ENCODE measurements at regions not wholly inside any gene's neighbourhood (a gene's known extent, or its start where the extent isn't known, plus 50 kb on each side); places are given as distances from the start of the nearest gene placed in this dataset.

DNA sequence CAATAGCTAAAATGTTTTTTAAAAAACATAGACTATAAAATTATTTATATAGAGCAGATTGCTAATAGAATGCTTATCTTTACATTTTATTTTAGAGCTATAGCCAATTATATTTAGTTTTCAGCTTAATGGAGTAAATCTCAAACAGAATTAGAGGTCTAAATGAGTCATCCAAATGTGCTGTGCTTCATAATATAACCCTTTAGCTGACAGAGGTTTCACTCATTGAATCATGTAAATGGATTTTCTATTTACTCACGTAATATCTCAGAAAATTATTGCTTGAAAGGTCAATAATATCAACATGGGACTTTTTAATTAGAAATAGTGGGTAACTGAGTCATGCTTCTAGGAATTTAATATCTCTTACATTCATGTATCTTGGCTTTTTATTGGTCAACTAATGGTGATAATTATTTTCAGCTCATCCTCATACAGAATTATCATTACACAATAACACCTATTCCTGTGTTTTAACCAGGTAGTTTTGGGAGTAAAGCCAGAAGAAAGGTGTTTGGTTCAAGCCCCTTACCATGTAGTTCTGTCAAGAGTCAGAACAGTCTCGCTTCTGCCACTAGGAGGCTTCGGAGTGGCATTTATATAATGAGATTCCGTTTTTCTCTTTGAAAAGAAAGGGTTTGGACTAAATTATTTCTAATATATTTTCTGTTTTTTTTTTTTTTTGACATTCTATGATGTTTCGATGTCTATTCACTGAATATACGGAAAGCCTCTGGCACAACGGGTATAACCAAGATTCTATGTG lies 217.6 kb downstream of the CDH7 start:
- TF ChIP-seq, protein P1, sequence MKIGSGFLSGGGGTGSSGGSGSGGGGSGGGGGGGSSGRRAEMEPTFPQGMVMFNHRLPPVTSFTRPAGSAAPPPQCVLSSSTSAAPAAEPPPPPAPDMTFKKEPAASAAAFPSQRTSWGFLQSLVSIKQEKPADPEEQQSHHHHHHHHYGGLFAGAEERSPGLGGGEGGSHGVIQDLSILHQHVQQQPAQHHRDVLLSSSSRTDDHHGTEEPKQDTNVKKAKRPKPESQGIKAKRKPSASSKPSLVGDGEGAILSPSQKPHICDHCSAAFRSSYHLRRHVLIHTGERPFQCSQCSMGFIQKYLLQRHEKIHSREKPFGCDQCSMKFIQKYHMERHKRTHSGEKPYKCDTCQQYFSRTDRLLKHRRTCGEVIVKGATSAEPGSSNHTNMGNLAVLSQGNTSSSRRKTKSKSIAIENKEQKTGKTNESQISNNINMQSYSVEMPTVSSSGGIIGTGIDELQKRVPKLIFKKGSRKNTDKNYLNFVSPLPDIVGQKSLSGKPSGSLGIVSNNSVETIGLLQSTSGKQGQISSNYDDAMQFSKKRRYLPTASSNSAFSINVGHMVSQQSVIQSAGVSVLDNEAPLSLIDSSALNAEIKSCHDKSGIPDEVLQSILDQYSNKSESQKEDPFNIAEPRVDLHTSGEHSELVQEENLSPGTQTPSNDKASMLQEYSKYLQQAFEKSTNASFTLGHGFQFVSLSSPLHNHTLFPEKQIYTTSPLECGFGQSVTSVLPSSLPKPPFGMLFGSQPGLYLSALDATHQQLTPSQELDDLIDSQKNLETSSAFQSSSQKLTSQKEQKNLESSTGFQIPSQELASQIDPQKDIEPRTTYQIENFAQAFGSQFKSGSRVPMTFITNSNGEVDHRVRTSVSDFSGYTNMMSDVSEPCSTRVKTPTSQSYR (CRISPR knock-in tag; IDR thresholded peaks at IDR 0.05), result no peak
- no peak for TF ChIP-seq SP1 (CRISPR knock-in tag; conservative IDR thresholded peaks at IDR 0.05)
- no peak for TF ChIP-seq KAT7 (CRISPR knock-in tag; IDR thresholded peaks at IDR 0.05; ENCODE audit: borderline replicate concordance)
- no peak for TF ChIP-seq ZNF423 (CRISPR knock-in tag; IDR thresholded peaks at IDR 0.05)

All from WTC11 (cell line).